HG02642 (cell line): ENCODE measurements at regions not wholly inside any gene's neighbourhood (a gene's known extent, or its start where the extent isn't known, plus 50 kb on each side); places are given as distances from the start of the nearest gene placed in this dataset.

Source experiments
- ATAC-seq: cut with Tn5 transposase; IDR thresholded peaks from one replicate; pipeline ENCODE4 v1.9.1; 2021; ENCODE audit warnings: mild to moderate bottlenecking; ENCODE audit not compliant: unreplicated experiment, poor library complexity

DNA sequence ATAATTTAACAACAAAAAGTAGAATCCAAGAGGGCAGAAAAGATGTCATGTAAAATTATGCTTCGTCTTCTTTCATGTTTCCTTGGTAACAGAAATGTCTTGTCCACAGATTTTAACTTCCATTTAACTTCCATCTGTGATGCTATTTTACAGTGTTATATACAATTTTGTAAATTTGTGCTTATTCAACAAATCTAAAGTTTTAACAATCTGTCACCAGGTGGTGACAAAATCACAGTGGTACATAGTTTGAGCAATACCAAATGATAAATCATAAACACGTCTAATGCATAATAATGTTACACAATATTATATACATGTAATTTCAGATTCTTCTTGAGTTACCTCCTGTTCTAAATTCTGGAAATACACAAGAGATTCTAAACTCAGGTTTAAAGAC lies 784.4 kb upstream of the CELF2 start:
- no peak for ATAC-seq

DNA sequence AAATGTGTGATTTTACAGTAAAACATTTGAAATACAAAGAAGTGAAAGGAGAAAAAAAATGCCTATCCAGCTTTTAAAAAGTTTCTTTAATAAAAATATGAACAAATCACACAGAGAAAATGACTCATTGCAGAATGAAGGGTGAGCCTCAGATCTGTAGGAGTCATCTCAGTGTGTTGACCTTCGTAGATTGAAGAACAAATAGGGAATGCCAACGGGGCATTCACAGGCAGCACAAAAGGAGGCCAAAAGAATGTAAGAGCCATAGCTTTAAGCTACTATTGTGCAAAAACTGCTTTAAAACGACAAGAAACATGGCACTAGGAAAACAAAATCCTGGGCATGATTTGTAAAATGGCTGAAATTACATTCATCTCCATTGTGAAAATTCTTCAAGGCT lies 782.7 kb upstream of the CELF2 start:
- ATAC-seq = no peak

DNA sequence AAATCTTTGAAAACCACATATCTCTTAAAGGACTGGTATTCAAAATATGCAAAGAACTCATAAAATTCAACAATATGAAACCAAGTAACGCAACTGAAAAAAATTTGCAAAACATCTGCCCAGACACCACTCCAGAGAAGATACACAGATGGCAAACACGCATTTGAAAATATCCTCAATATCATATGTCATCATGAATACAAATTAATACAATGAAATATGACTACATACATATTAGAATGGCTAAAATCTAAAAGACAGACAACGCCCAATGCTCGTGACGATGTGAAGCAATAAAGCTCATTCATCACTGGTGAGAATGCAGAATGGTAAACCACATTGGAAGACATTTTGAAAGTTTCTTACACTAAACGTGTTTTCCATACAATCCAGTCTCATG lies 770.1 kb upstream of the CELF2 start:
- no peak for ATAC-seq

- no peak for ATAC-seq
These were observed 760.8 kb upstream of the CELF2 start for GRCh38 chr10:10256860-10257259.

DNA sequence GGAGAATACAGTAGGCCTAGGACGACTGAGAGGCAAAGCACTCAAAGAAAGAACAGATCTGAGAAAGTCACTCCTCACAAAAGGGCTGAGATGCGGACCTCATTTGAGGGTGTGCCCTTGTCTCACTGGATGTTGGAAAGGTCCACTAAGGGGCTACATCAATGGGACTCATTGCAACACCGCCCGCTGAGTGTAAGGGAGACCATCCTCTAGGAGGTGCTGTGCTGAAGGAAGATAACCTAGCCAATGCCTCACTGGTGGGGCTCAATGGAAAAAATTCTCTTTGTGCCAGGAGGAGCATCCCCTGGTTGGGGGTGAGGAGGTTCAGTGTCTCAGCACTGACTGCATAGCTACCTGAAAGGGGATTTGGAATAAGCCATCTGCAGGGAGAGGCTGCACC lies 758.7 kb upstream of the CELF2 start:
- no peak for ATAC-seq

DNA sequence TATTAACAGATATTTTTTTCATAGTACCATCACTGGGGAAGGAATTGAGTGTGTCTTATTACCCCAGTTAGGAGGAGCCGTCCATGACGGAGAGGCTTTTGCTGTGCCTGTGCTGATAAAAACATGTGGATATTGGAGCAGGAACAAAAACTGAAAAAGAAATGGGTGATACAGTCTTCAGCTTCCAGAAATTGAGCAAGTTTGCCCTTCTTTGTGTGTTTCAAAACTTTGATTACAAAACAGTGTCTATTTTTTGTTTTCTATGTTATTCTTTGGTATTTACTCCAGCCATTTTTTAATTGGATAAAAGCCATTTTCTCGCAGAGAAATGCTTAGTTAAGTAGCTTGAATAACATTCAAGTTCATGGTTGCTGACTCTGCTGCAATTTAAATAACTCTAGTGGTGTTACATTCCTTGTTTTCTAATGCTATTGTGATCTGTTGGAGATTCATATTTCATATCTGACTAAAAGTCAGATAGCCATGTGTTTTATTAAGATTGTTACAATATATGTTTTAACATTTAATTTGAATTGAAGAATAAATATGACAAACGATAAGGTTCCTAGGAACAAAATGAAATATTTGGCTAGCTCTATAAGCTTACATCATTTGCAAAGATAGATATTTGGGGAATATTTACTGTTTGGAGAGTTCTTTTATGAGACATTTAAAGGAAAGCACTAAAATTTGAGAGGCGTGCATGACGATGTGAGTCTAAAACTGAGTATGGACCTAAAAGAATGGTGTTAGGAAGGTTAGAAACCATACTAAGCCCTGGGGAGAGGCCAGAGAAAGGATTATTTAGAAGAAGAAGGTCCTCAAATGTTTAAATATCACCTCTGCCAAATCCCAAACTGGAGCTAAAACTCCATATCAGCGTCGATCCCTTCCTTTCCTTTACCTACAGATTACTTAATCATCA lies 747.3 kb upstream of the CELF2 start:
- ATAC-seq = no peak

- no peak for ATAC-seq
These were observed 746.0 kb upstream of the CELF2 start for GRCh38 chr10:10271639-10272192.

- no peak for ATAC-seq
These were observed 744.0 kb upstream of the CELF2 start for GRCh38 chr10:10273661-10274060.

GRCh38 chr10:10279906-10280305 lies 737.8 kb upstream of the CELF2 start:
- ATAC-seq = no peak

GRCh38 chr10:10292501-10292900 lies 725.2 kb upstream of the CELF2 start:
- ATAC-seq = no peak

- no peak for ATAC-seq
These were observed 724.6 kb upstream of the CELF2 start for GRCh38 chr10:10293041-10293440.

DNA sequence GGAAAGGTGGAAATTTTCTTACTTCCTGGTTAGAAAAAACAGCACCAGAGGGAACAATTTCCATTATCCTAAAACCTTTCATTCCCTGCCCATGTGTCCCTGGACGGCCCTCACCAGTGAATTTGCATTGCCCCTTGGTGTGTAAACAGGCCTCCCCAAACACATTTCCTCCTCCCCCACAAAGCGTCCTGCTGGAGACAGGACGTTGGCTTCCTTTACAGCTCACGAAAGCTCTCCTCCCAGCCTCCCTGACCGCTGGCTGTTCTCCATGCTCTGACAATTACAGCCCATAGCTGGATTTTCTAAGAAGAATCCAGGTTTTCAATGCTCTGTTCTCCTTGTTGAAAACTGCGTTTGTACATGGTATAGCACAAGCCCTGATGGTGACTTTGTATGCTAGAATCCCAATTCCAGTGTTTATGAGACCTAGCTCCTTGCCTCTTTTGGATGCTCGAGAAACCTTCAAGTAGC lies 724.2 kb upstream of the CELF2 start:
- no peak for ATAC-seq

- ATAC-seq = no peak
These were observed 723.3 kb upstream of the CELF2 start for GRCh38 chr10:10294184-10294880.

- ATAC-seq = no peak
These were observed 722.7 kb upstream of the CELF2 start for GRCh38 chr10:10294881-10295529.

DNA sequence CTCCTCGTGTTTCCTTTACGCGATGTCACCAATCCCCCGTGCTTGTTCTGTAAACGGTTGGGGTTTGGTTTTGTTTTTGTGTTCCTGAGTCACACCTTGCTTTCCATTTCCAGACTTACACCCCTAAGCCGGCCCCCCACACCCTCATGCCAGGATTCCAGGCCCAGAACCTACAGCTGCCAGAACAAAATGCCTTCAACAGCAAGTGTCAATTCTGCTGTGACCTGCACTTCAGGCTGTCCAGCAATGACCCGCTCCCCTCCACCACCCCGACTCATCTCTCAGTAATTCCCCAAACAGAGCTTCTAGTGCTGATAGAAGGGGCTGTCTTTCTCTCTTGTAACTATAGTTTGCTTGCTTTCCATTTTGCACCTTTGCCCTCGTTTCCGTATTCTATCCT lies 722.1 kb upstream of the CELF2 start:
- no peak for ATAC-seq

DNA sequence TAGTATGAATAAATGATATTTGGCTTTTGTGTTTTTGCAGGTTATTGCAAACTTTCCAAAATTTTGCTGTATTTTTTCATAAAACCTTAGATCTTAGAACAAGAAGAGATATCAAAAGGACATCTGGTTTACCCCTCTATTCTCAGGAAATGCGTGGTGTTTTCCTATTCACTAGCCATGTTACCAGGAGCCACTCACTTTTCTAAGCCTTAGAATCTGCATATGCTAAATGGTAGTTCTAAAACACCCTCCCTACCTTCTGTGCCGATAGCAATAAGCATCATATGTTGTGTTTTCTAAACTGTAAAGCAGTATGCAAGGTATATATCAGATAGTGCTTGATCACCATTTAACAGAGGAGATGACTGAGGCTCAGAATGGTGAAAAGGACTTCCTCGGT lies 715.0 kb upstream of the CELF2 start:
- ATAC-seq = no peak

- no peak for ATAC-seq
These were observed 710.6 kb upstream of the CELF2 start for GRCh38 chr10:10307036-10307435.

GRCh38 chr10:10307551-10307950 lies 710.1 kb upstream of the CELF2 start:
- no peak for ATAC-seq

GRCh38 chr10:10310498-10310897 lies 707.2 kb upstream of the CELF2 start:
- no peak for ATAC-seq

DNA sequence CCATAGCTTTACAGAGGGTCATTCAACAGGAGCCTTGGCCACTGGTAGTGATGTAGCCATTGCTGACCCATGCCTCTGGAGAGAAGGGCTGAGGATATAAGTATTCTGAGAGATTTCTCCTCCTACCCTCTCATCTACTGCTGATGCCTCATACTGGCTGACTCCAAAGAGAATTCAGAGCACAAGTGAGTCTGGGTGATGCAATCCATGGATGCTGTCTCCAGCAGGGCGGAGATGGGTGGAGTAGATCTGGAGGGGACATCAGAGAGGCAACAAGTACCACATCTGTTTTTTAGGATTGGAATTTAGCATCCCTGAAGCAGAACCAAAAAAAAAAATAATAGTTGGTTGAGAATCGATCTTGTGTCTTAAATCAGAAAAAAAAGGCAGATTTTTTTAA lies 705.7 kb upstream of the CELF2 start:
- ATAC-seq = no peak
